ENCODE measurements at regions not wholly inside any gene's neighbourhood (a gene's known extent, or its start where the extent isn't known, plus 50 kb on each side); places are given as distances from the start of the nearest gene placed in this dataset.
"Not testable (repeated sequence)": the region's sequence is repeated elsewhere in the genome, so short reads cannot be mapped to it uniquely, and the experiment has no call there.

DNA sequence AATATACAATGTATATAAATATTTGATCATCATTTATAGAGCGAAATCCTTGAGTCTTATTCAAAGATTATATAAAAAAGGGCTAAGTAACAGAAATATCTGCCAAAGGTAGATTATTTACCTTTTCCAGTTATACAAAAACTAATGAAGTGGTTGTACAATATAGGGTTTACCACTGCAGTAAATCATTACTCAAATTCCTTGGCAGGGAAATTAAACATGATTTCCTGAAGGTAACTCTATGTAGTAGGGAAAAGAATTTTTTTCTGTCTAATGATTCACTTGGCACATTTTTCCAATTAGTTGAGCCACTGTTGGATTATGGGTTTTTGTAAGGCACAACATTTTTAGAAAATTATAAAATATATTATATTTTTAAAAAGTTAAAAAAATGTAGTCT is 129.6 kb downstream of the NR2F2 start:
- Mint-ChIP-seq H3K9me3 (no peaks in the 10 kb centered on the region), H3K27ac (no peak overlapping the region), H3K4me1 (no peaks in the 10 kb centered on the region), H3K36me3 (ENCODE audit: low read depth) (no peaks in the 10 kb centered on the region), H3K4me3 (no peak overlapping the region), H3K27me3 (no peaks in the 10 kb centered on the region)
- ChIA-PET CTCF (no interaction called here), POLR2A (no interaction called here)
- DNase-seq, result no peak

DNA sequence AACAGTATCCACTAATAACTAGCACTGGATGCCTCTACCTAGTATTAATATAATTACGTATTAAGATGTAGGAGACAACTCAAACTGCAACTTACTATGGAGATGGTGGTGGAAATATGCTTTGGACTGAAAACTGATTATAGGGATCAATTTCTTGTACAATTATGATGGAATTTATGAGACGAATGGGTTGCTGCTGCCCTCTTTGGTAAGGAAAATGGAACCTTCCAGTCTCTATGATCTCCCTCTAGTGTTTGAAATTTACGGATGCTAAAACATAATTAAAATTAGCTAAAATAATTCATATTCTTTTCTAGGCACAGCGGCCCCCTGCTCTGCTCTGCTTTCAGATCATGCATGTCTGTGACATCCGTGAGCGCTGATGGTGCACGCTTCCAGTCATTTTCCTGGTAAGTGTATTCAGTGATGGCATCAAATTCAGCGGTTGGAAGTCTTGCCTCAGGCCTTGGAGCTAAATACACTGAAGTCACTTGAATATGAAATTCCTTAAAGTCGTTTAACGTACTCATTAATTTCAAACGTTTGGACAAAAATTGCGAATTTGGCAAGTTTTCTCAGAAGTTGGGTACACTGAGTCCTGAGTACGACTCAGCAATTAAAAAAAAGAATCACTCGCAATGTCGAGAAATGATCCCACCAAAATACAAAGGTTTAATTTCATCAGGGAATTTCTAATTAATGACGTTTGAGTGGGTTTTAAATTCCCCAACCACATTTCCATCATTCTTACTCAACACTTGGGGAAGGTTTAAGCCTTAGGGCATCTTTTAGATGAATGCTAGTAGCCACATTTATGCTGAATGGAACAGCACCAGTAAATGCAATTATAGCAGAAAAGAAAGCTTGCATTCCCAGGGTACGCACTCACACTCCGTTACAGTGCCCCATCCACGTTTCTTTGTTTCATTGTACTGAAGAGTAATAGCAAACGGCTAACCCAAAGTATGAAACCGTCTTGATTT is 132.6 kb downstream of the NR2F2 start:
- no peaks in the 10 kb centered on the region for H3K27me3 Mint-ChIP-seq
- ChIA-PET CTCF (no interaction called here), POLR2A (no interaction called here)
- no peak for DNase-seq
- H3K9me3 Mint-ChIP-seq, result no peaks in the 10 kb centered on the region
- no peak overlapping the region for H3K4me3 Mint-ChIP-seq
- no peaks in the 10 kb centered on the region for H3K4me1 Mint-ChIP-seq
- H3K36me3 Mint-ChIP-seq (ENCODE audit: low read depth), result no peaks in the 10 kb centered on the region
- H3K27ac Mint-ChIP-seq, result no peak overlapping the region

DNA sequence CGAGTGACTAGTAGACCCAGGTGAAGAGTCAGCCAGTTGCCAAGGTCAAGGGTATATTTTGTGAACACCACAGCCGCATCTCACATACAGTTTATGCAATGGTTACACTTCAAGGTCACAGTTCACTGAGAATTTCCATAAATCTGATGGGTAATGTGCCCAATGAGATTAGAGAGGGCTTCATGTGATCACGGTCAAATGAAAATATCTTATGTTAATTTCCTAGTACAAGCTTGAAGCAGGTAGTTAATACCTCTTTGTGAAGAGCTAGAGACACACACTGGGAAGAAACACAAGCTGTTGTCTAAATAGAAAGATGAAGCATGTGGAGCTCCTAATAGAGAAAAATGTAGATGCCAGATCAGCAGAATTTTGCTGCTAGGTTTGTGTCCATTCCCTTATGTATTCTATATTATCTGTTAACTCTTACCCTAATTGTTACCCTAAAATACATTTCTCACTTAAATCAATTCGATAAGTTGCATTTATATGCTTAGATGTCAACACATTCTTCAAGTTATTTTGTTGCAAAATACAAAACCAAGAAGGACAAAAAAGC is 136.0 kb downstream of the NR2F2 start:
- no peaks in the 10 kb centered on the region for H3K9me3 Mint-ChIP-seq
- POLR2A ChIA-PET, result no interaction called here
- no peak for DNase-seq
- no peaks in the 10 kb centered on the region for H3K4me1 Mint-ChIP-seq
- H3K27me3 Mint-ChIP-seq, result no peaks in the 10 kb centered on the region
- H3K27ac Mint-ChIP-seq, result no peak overlapping the region
- CTCF ChIA-PET, result no interaction called here
- H3K36me3 Mint-ChIP-seq (ENCODE audit: low read depth), result no peaks in the 10 kb centered on the region
- H3K4me3 Mint-ChIP-seq, result no peak overlapping the region

DNA sequence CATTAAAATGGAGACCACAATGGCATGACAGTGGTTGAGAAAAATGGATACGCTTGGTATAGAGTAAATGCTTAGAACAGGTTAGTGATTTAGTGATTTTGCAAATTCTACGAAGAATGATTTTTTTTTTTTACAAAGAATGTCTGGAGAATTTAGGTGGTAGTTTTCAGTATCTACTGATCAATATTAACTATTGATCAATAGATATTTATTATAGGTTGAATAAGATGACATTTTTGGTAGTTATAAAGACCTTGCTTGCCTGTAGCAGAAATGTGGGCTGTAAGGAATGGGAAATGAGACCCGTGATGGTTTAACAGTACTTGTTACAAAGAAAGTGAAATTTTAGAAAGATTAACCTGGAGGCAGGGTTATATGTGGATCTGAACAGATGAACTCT is 137.5 kb downstream of the NR2F2 start:
- H3K27ac Mint-ChIP-seq, result no peak overlapping the region
- POLR2A ChIA-PET, result no interaction called here

DNA sequence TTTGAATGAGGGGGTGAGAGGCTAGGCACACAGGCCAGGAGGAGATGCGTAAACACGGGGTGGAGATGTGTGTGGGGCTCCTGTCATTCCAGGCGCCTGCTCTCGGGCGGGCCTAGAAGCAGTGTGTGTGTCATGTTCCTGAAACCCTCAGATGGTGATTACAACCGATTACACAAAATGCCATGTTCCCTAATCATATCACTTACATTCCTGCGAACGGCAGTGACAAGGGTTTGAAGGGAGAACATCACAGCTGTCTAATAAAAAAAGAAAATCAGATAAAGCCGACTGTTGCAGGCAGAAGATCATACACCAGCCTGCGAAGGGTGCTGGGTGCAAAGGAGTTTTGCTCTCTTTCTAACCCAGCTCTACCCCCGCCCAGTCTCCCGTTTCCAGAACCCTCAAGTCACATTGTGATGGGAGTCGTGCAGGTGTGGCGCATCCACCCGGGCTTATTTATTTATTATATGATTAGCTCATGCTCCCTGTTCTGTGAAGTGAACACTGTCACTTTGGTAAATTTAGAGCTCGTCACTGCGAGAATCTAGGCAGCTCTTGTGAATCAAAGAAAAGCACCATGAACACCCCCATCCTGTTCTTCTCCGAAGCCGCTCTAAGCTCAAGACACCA is 140.3 kb downstream of the NR2F2 start:
- POLR2A ChIA-PET, result no interaction called here
- H3K27me3 Mint-ChIP-seq, result no peaks in the 10 kb centered on the region
- CTCF ChIA-PET, result no interaction called here
- H3K4me3 Mint-ChIP-seq, result no peak overlapping the region
- H3K36me3 Mint-ChIP-seq (ENCODE audit: low read depth), result no peaks in the 10 kb centered on the region
- no peaks in the 10 kb centered on the region for H3K9me3 Mint-ChIP-seq
- DNase-seq, result no peak
- H3K4me1 Mint-ChIP-seq, result no peaks in the 10 kb centered on the region
- no peak overlapping the region for H3K27ac Mint-ChIP-seq

More for the DNA sequence above, 137.5 kb downstream of the NR2F2 start:
- CTCF ChIA-PET, result interaction anchor here (0.6 kb wide), 1 partner anchor 18 kb away, joined by 3 read pairs; no protein-coding TSS in a partner anchor
- no peaks in the 10 kb centered on the region for H3K9me3 Mint-ChIP-seq
- no peaks in the 10 kb centered on the region for H3K27me3 Mint-ChIP-seq
- no peaks in the 10 kb centered on the region for H3K36me3 Mint-ChIP-seq (ENCODE audit: low read depth)
- DNase-seq, result no peak
- no peaks in the 10 kb centered on the region for H3K4me1 Mint-ChIP-seq
- no peak overlapping the region for H3K4me3 Mint-ChIP-seq

DNA sequence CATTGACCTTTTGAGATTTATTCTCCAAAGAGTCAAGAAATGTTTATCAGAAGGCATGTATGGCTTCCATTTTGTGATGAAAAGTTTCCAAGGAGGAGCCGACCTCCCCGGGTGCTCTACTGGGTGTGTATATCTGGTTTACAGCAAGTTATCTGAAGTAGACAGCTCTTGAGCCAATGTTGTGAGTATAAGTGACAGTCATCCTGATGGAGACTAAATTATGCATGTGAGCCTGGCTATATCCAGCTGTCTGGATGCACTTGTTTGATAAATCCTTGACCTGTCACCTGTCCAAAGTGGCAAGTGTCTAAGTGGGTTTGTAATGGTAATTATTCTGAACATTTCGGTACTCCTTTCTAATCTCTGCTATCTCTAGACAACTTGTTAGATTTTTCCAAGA is 142.2 kb downstream of the NR2F2 start:
- ChIA-PET POLR2A (no interaction called here), CTCF (no interaction called here)
- H3K4me3 Mint-ChIP-seq, result no peak overlapping the region
- no peak overlapping the region for H3K27ac Mint-ChIP-seq
- no peaks in the 10 kb centered on the region for H3K36me3 Mint-ChIP-seq (ENCODE audit: low read depth)
- no peak for DNase-seq
- no peaks in the 10 kb centered on the region for H3K9me3 Mint-ChIP-seq
- no peaks in the 10 kb centered on the region for H3K27me3 Mint-ChIP-seq
- H3K4me1 Mint-ChIP-seq, result no peaks in the 10 kb centered on the region

DNA sequence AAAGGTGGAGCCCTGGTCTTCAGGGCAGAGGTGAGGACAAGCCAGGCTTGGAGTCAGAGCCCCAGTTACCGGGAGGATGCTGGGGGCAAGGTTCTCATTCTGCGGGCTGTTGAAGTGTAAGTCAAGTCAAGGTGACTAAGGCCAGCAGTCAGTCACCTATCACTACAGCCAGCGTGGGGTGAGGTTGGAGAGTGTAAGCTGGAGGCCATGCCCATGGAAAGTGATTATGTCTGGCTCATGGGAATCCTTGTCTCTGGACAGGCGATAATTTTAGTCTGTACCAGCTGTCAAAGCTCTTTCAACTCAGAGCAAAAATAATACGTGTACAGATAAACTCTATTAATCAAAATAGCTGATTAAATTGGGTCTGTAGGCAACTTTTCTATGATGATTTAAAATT is 143.1 kb downstream of the NR2F2 start:
- Mint-ChIP-seq H3K4me3 (no peak overlapping the region), H3K27me3 (no peaks in the 10 kb centered on the region), H3K9me3 (no peaks in the 10 kb centered on the region), H3K4me1 (no peaks in the 10 kb centered on the region), H3K27ac (no peak overlapping the region), H3K36me3 (ENCODE audit: low read depth) (no peaks in the 10 kb centered on the region)
- DNase-seq, result no peak
- CTCF ChIA-PET, result no interaction called here
- POLR2A ChIA-PET, result no interaction called here

DNA sequence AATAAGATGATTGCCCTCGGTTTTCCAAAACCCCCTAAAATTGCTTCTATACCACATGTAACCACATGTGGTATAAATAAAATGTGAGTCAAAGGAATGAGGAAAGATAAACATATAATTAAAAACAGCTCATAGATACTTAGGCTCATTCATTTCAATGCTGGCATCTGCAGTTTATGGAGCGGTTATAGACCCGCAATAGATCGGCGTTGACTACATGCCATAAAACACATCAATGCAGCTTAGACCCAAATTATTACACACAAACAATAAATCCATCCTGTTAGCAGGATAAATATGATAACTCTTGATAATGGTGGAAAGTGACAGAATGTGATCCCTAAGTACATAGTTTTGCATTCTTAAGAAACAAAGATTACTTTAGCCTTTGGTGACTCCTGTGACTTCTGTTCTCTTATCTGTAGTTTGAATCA is 143.7 kb downstream of the NR2F2 start:
- Mint-ChIP-seq H3K4me1 (no peaks in the 10 kb centered on the region), H3K4me3 (no peak overlapping the region), H3K27me3 (no peaks in the 10 kb centered on the region), H3K36me3 (ENCODE audit: low read depth) (no peaks in the 10 kb centered on the region), H3K9me3 (no peaks in the 10 kb centered on the region), H3K27ac (no peak overlapping the region)
- POLR2A ChIA-PET, result no interaction called here
- DNase-seq, result no peak
- CTCF ChIA-PET, result no interaction called here

DNA sequence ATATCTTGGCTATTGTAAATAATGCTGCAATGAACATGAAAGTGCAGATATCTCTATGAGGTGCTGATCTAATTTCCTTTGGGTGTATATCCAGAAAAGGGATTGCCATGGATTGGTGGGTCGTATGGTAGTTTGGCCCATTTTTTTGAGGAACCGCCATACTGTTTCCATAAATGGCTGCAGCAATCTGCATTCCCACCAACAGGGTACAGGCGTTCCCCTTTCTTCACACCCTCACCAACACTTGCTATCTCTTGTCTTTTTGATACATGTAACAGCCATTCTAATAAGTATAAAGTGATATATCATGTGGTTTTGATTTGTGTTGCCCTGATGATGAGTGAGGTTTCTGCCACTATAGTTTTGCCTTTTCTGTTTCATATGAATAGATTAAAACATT is 146.7 kb downstream of the NR2F2 start:
- H3K27me3 Mint-ChIP-seq, result no peaks in the 10 kb centered on the region
- ChIA-PET POLR2A (no interaction called here), CTCF (no interaction called here)
- no peaks in the 10 kb centered on the region for H3K9me3 Mint-ChIP-seq
- H3K4me1 Mint-ChIP-seq, result no peaks in the 10 kb centered on the region
- no peak overlapping the region for H3K27ac Mint-ChIP-seq
- no peak overlapping the region for H3K4me3 Mint-ChIP-seq
- no peaks in the 10 kb centered on the region for H3K36me3 Mint-ChIP-seq (ENCODE audit: low read depth)
- DNase-seq, result no peak

DNA sequence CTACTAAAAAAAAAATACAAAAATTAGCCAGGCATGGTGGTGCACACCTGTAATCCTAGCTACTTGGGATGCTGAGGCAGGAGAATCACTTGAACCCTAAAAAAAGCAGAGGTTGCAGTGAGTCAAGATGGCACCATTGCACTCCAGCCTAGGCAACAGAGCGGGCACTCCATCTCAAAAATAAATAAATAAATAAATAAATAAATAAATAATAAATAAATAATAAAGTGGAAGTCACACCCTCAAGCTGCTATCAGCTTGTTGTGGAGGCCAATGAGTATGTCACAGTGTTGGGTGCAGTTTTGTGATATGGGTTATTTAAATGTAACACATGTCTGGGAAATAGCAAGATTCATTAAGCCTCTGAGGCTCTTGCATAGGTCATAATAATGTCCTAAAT is 153.9 kb downstream of the NR2F2 start:
- DNase-seq; H3K27me3 Mint-ChIP-seq; POLR2A ChIA-PET; H3K36me3 Mint-ChIP-seq (ENCODE audit: low read depth); CTCF ChIA-PET; H3K4me1 Mint-ChIP-seq; H3K27ac Mint-ChIP-seq; H3K9me3 Mint-ChIP-seq; H3K4me3 Mint-ChIP-seq: not testable (repeated sequence)

DNA sequence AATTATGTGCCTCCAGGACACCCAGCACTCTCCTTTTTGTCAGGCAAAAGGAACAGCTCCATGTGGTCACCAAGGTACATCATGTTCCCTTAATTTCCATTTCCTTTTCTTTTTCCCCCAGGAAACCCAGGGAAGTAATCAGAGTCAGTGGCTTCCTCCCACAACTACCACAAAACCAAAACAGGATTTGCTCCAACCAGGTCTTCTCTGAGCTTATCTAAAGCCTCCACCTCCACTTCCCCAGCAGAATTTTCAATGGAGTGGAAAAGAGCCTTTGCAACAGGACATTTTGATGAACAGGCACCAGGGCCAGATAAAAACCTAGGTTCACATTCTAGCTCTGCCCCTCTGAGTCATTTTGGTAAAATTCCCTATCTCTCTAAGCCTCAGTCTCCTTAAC is 154.3 kb downstream of the NR2F2 start:
- no peak overlapping the region for H3K27ac Mint-ChIP-seq
- no peak for DNase-seq
- H3K4me1 Mint-ChIP-seq, result no peaks in the 10 kb centered on the region
- no peak overlapping the region for H3K4me3 Mint-ChIP-seq
- no peaks in the 10 kb centered on the region for H3K9me3 Mint-ChIP-seq
- ChIA-PET POLR2A (no interaction called here), CTCF (no interaction called here)
- no peaks in the 10 kb centered on the region for H3K27me3 Mint-ChIP-seq
- no peaks in the 10 kb centered on the region for H3K36me3 Mint-ChIP-seq (ENCODE audit: low read depth)

DNA sequence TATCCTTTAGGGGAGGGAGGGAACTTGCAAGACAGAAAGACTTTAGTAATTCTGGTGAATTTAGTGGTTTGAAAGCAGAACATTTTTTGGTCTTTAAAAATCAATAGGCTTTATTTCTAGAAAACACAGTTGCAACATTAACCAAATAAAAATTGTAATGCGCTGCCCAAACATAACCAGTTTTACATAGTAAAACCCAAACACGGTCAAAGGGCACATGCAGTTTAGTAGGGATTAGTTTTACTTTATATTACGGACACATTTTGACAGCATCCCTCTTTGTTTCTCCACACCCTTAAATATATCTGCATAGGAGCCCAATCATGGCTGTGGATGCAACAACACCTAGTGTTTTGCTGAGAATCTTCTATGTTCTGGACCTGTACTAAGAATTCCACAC is 156.7 kb downstream of the NR2F2 start:
- H3K27ac Mint-ChIP-seq, result no peak overlapping the region
- no peaks in the 10 kb centered on the region for H3K36me3 Mint-ChIP-seq (ENCODE audit: low read depth)
- CTCF ChIA-PET, result no interaction called here
- no peak overlapping the region for H3K4me3 Mint-ChIP-seq
- POLR2A ChIA-PET, result no interaction called here
- H3K9me3 Mint-ChIP-seq, result no peaks in the 10 kb centered on the region
- no peak for DNase-seq
- H3K27me3 Mint-ChIP-seq, result no peaks in the 10 kb centered on the region
- no peaks in the 10 kb centered on the region for H3K4me1 Mint-ChIP-seq

DNA sequence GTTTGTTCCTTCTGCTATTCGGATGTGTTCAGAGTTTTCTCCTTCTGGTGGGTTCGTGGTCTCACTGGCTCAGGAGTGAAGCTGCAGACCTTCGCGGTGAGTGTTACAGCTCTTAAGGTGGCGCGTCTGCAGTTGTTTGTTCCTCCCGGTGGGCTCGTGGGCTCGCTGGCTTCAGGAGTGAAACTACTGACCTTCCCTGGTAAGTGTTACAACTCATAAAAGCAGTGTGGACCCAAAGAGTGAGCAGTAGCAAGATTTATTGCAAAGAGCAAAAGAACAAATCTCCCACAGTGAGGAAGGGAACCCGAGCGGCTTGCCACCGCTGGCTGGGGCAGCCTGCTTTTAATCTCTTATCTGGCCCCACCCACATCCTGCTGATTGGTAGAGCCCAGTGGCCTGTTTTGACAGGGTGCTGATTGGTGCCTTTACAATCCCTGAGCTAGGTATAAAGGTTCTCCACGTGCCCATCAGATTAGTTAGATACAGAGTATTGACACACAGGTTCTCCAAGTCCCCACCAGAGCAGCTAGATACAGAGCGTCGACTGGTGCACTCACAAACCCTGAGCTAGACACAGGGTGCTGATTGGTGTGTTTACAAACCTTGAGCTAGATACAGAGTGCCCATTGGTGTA is 160.7 kb downstream of the NR2F2 start:
- H3K27me3 Mint-ChIP-seq; H3K4me1 Mint-ChIP-seq; H3K36me3 Mint-ChIP-seq (ENCODE audit: low read depth); POLR2A ChIA-PET; CTCF ChIA-PET; H3K4me3 Mint-ChIP-seq; H3K27ac Mint-ChIP-seq; H3K9me3 Mint-ChIP-seq; DNase-seq: not testable (repeated sequence)

All from activated CD4-positive, alpha-beta T cell treated with anti-CD3 and anti-CD28 coated beads, Interleukin-2, amount 10 ng/mL, durations not matched to agents 7 days and 5 days (primary cell).